ENCODE measurements at regions not wholly inside any gene's neighbourhood (a gene's known extent, or its start where the extent isn't known, plus 50 kb on each side); places are given as distances from the start of the nearest gene placed in this dataset.

DNA sequence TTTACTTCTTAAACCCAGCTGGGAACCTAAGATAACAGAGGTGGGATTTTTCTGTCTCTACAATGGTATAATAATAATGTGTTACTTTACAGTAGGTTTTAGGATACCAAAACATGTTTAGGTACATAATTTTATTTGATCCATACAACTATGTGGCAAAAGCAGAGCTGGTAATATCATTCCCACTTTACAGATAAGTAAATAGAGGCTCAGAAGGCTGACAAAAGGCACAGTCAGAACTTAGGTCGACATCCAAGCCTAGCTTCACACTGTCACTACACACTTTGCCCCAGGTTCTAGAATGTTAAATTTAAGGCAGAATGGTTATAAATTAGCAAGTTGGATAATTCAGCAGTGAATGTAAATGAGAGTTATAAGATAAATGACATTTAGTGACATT lies 189.6 kb upstream of the PARD3B start:
- Histone ChIP-seq H3K9me2 (replicated peaks; ENCODE audit: insufficient read depth, low read length) (no peaks in the 10 kb centered on the region), H3K27me3 (replicated peaks; ENCODE audit: insufficient read depth, low read length) (no peaks in the 10 kb centered on the region), H3K4me2 (ENCODE audit: low read depth, low read length) (no peak overlapping the region), H2AFZ (ENCODE audit: low read length) (no peak overlapping the region), H3K36me3 (replicated peaks; ENCODE audit: insufficient read depth, low read length) (no peaks in the 10 kb centered on the region), H3K4me3 (ENCODE audit: low read length) (no peak overlapping the region), H3K79me2 (ENCODE audit: low read length) (no peaks in the 10 kb centered on the region), H3K27ac (ENCODE audit: low read length) (no peak overlapping the region), H4K20me1 (ENCODE audit: insufficient read depth, low read length) (no peaks in the 10 kb centered on the region), H3K4me1 (ENCODE audit: low read length) (no peaks in the 10 kb centered on the region), H3F3A (ENCODE audit: insufficient read depth, low read length) (no peaks in the 10 kb centered on the region), H3K9ac (ENCODE audit: low read length) (no peak overlapping the region), H3K9me3 (replicated peaks; ENCODE audit: insufficient read depth, low read length) (no peaks in the 10 kb centered on the region)
- DNase-seq: no peak
- TF ChIP-seq EZH2phosphoT487 (IDR thresholded peaks at IDR 0.05; ENCODE audit: low read length) (no peak), EZH2 (optimal IDR thresholded peaks at IDR 0.05; ENCODE audit: low read depth, low read length) (no peak)
- TF ChIP-seq, protein P1, sequence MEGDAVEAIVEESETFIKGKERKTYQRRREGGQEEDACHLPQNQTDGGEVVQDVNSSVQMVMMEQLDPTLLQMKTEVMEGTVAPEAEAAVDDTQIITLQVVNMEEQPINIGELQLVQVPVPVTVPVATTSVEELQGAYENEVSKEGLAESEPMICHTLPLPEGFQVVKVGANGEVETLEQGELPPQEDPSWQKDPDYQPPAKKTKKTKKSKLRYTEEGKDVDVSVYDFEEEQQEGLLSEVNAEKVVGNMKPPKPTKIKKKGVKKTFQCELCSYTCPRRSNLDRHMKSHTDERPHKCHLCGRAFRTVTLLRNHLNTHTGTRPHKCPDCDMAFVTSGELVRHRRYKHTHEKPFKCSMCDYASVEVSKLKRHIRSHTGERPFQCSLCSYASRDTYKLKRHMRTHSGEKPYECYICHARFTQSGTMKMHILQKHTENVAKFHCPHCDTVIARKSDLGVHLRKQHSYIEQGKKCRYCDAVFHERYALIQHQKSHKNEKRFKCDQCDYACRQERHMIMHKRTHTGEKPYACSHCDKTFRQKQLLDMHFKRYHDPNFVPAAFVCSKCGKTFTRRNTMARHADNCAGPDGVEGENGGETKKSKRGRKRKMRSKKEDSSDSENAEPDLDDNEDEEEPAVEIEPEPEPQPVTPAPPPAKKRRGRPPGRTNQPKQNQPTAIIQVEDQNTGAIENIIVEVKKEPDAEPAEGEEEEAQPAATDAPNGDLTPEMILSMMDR (IDR thresholded peaks at IDR 0.05; ENCODE audit: low read length): no peak

DNA sequence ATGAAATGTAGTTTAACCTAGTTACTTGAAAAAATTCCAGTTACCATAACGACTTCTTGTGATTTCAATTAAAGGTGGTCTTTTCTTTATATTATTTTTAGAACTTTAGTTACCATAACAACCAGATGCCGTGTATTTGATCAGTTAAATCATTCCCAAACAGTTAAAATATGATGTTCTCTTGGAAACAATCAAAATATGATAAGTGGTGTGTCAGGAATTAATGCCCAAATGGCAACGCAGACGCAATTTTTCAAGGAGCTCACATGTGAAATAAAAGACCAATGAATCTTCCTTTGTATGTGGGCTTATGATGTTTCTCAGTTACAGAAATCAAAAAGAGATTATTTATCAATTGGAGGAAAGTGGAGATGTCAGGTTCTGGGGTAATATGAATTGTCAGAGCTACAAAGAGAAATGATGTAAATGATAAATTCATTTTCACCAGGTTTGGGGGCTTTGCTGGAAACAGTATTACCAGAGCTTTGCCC lies 189.1 kb upstream of the PARD3B start:
- H4K20me1 ChIP-seq (ENCODE audit: insufficient read depth, low read length): no peaks in the 10 kb centered on the region
- no peak overlapping the region for H2AFZ ChIP-seq (ENCODE audit: low read length)
- no peaks in the 10 kb centered on the region for H3K4me1 ChIP-seq (ENCODE audit: low read length)
- no peaks in the 10 kb centered on the region for H3K9me2 ChIP-seq (replicated peaks; ENCODE audit: insufficient read depth, low read length)
- H3K79me2 ChIP-seq (ENCODE audit: low read length): no peaks in the 10 kb centered on the region
- no peak overlapping the region for H3K4me2 ChIP-seq (ENCODE audit: low read depth, low read length)
- no peak overlapping the region for H3K9ac ChIP-seq (ENCODE audit: low read length)
- TF ChIP-seq, protein P1 (IDR thresholded peaks at IDR 0.05; ENCODE audit: low read length): no peak
- TF ChIP-seq EZH2 (optimal IDR thresholded peaks at IDR 0.05; ENCODE audit: low read depth, low read length) (no peak), EZH2phosphoT487 (IDR thresholded peaks at IDR 0.05; ENCODE audit: low read length) (no peak)
- no peaks in the 10 kb centered on the region for H3K9me3 ChIP-seq (replicated peaks; ENCODE audit: insufficient read depth, low read length)
- H3K27ac ChIP-seq (ENCODE audit: low read length): no peak overlapping the region
- no peak overlapping the region for H3K4me3 ChIP-seq (ENCODE audit: low read length)
- no peaks in the 10 kb centered on the region for H3K27me3 ChIP-seq (replicated peaks; ENCODE audit: insufficient read depth, low read length)
- no peak for DNase-seq
- no peaks in the 10 kb centered on the region for H3F3A ChIP-seq (ENCODE audit: insufficient read depth, low read length)
- no peaks in the 10 kb centered on the region for H3K36me3 ChIP-seq (replicated peaks; ENCODE audit: insufficient read depth, low read length)

DNA sequence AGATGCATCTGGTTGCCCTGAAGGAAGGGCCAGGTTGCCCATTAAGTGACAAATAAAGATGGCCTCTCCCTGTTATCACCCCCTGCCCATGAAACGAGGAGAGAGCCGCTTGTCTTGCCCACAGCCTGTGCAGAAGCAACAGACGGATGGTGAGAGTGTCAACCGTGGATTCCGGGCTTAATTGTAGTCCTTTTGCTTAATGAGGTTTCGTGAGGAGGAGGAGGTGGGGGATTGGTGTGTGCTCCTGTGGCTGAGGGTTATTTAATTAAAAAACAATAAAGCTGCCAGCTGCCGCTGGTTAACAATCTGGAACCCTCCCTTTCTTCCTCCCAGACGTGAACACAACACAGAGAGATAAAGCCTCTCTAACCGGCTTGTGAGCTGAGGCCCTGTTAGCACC lies 188.0 kb upstream of the PARD3B start:
- TF ChIP-seq EZH2 (optimal IDR thresholded peaks at IDR 0.05; ENCODE audit: low read depth, low read length) (no peak), EZH2phosphoT487 (IDR thresholded peaks at IDR 0.05; ENCODE audit: low read length) (no peak)
- TF ChIP-seq, protein P1 (IDR thresholded peaks at IDR 0.05; ENCODE audit: low read length): no peak
- Histone ChIP-seq H3K27me3 (replicated peaks; ENCODE audit: insufficient read depth, low read length) (no peaks in the 10 kb centered on the region), H4K20me1 (ENCODE audit: insufficient read depth, low read length) (no peaks in the 10 kb centered on the region), H3K4me3 (ENCODE audit: low read length) (no peak overlapping the region), H2AFZ (ENCODE audit: low read length) (no peak overlapping the region), H3K79me2 (ENCODE audit: low read length) (no peaks in the 10 kb centered on the region), H3K4me2 (ENCODE audit: low read depth, low read length) (no peak overlapping the region), H3K9me3 (replicated peaks; ENCODE audit: insufficient read depth, low read length) (no peaks in the 10 kb centered on the region), H3K9ac (ENCODE audit: low read length) (no peak overlapping the region), H3F3A (ENCODE audit: insufficient read depth, low read length) (no peaks in the 10 kb centered on the region), H3K27ac (ENCODE audit: low read length) (no peak overlapping the region), H3K4me1 (ENCODE audit: low read length) (no peaks in the 10 kb centered on the region), H3K9me2 (replicated peaks; ENCODE audit: insufficient read depth, low read length) (no peaks in the 10 kb centered on the region), H3K36me3 (replicated peaks; ENCODE audit: insufficient read depth, low read length) (no peaks in the 10 kb centered on the region)
- no peak for DNase-seq
